ENCODE measurements at regions not wholly inside any gene's neighbourhood (a gene's known extent, or its start where the extent isn't known, plus 50 kb on each side); places are given as distances from the start of the nearest gene placed in this dataset.

DNA sequence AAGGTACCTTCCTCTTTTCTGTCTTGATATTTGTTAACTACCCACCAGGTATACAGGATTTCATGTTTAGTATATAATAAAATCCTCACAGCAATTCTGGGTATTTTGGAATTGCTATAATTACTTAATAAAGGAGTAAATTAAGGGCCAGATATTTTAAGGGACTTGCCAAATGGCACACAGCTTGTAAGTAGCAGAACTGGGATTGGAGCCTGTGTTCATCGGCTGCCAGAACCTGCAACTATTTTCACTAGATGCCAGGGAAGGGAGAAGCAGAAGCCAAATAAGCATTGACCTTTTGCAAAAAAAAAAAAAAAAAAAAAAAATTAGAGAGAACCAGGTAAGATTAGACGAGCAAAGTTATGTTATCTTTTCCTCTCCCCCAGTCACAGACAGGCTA lies 683.3 kb upstream of the CADM2 start:
- no peak for DNase-seq

DNA sequence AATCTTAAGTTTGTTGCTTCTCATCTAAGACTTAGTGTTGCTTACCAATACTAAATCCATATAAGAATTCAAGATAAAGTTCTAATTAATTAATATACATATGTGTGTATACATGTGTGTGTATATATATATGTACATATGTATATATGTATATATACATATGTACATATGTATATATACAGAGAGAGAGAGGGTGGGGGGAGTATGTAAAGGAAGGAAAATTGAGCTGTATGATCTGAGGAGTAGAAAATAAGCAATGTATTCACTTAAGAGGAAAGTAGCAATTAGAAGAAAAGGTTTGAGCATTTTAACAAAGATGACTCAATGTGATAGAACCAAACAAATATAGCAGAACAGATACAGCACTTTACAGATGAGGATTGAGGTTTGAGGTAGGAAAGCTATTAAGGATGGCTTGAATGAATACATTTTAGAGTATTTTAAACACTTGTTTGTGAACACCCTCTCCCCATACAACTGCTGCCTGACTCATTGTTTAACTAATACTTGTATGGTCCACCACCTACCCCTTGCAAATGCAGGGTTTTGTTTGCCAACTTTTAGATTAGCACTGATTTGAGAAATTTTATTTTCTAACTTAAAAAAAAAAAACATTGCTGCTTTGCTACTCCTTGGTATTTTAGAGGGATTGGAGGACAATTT lies 681.1 kb upstream of the CADM2 start:
- DNase-seq, result no peak

DNA sequence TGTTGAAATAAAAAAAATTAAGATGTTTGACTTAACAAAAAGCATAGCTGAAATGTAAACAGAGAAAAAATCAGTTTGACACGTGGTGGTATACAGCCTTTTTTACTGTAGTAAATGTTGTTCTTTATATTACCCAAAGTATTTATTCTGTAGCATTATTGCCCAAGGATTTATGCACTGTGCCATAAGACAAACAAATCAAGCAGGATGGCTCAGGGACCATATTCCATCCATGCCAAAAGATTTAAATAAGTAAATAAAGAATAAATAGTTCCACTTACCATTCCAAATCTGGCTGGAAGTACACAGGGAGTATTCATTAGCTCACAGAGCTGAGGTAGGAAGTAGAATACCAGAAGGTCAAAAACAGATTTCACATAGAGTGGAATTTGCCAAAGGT lies 666.7 kb upstream of the CADM2 start:
- DNase-seq, result no peak

DNA sequence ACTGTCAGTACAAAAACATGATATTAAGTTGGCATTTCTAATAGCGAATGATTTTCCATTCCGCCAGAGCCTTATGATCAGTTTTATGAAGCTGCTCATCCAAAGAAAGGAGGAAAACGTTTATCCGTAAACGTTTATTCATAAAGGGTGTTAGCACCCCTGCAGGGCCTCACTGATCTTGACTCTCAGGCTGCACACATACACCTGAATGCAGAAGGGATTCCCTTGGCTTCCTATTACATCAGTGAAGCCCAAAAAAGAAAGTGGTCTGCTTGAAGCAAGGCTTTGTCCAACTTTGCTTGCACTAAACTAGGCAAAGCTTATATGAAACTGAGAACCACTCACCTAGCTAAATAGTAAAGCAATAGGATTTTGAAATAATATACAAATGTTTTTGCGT lies 659.5 kb upstream of the CADM2 start:
- DNase-seq, result no peak

DNA sequence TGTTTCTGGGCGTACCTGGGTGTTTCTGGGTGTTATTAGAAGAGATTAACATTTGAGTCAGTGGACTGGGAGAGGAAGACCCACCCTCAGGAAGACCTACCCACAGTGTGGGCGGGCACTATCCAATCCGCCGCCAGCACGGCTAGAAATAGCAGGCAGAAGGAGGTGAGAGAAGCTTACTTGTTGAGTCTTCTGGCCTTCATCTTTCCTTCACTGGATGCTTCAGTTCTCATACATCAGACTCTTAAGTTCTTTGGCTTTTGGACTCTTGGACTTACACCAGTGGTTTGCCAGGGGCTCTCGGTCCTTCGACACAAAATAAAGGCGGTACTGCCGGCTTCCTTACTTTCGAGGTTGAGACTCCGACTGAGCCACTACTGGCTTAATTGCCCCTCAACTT lies 654.6 kb upstream of the CADM2 start:
- no peak for DNase-seq

DNA sequence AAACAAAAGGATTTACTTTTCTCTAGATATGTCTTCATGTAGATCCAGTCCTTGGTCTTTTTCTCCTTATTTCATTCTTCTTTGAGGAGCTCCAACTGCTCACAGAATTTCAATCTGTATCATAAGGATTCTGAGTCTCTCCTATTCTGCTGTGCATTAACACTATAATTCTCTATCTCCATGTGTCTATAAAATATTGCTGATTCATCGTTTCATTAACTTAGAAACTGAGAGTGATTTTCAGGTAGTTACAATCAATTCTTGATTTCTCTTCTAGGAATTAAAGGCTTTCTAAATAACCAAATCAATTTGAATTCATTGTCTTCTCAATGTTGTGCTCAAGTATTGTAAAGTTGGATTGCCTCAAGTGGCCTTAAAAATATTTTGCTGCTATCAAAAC lies 651.5 kb upstream of the CADM2 start:
- no peak for DNase-seq

- no peak for DNase-seq
These were observed 650.4 kb upstream of the CADM2 start for GRCh38 chr3:84308379-84308778.

DNA sequence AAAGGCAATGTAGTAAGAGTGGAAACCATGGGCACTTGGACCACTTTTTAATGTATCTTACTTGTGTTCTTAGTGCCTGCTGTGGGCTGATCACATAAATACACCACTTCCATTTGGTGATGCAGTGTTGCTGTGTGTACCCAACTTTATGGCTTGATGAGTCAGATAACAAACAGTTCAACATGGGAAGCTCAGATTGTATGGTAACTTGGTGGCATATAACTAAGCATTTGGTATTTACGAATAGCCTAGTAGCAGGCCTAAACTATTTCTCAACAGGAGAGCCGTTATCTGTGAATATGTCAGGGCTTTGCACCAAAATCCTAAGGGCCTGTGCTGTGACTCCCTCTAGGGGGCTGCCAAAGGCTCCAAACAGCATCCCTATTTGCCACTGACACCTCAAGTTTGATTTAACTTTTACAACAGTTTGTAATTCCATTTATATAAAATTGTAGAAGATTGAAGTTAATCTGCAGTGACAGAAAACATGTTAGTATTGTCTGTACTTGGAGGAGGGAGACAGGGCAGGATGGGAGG lies 640.4 kb upstream of the CADM2 start:
- no peak for DNase-seq

DNA sequence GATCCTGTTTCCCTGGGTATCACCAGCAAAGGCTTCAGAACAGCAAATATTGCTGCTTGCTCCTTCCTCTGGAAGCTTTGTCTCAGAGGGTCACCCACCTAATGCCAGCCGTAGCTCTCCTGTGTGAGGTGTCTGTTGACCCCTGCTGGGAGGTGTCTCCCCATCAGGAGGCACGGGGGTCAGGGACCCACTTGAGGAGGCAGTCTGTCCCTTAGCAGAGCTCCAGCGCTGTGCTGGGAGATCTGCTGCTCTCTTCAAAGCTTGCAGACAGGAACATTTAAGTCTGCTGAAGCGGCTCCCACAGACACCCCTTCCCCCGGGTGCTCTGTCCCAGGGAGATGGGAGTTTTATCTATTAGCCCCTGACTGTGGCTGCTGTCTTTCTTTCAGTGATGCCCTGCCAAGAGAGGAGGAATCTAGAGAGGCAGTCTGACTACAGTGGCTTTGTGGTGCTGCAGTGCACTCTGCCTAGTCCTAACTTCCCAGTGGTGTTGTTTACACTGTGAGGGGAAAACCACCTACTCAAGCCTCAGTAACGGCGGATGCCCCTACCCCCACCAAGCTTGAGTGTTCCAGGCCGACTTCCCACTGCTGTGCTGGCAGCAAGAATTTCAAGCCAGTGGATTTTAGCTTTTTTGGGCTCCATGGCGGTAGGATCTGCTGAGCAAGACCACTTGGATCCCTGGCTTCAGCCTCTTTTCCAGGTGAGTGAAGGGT lies 593.1 kb upstream of the CADM2 start:
- peak in 2 of 3 experiments; percentile 1 to 20 for DNase-seq
